ENCODE measurements at regions not wholly inside any gene's neighbourhood (a gene's known extent, or its start where the extent isn't known, plus 50 kb on each side); places are given as distances from the start of the nearest gene placed in this dataset.

- H3K4me1 ChIP-seq (replicated peaks in 1 of 2; ENCODE audit: control insufficient read depth in 2 of 2, insufficient read depth in 2 of 2, low read length in 2 of 2), result peaks cover 4 to 9% of the 10 kb centered on the region in 2 experiments; a peak in 3 of 5 replicates
- no peak overlapping the region for H3K9ac ChIP-seq (ENCODE audit: insufficient read depth in 1 of 2, low read depth in 2 of 2, low read length in 2 of 2)
- no peaks in the 10 kb centered on the region for H3K27me3 ChIP-seq (ENCODE audit: control insufficient read depth in 2 of 2, insufficient read depth in 2 of 2, low read length in 2 of 2)
- no TSS peak for BruUV-seq (replicated peaks)
- WGBS (ENCODE audit: insufficient coverage, low coverage, missing lambda C conversion rate), result 5% methylated on average over 3 of the region's 3 CpGs
- H3K27ac ChIP-seq (ENCODE audit: extremely low read depth, low read depth, low read length), result peak overlapping the region; percentile 52; the same call in 2 of the 3 replicates
- no peaks in the 10 kb centered on the region for H3K9me1 ChIP-seq (ENCODE audit: control insufficient read depth, insufficient read depth, low read length)
- no peaks in the 10 kb centered on the region for H3K36me3 ChIP-seq (ENCODE audit: control insufficient read depth, insufficient read depth, low read length)
- H4K20me1 ChIP-seq (replicated peaks; ENCODE audit: control insufficient read depth, insufficient read depth, low read length), result no peaks in the 10 kb centered on the region
- ChIA-PET CTCF (ENCODE audit: low intra/inter-chr PET ratio) (no interaction called here), POLR2A (interaction anchor here (1.4 kb wide), 1 partner anchor 21 kb away, joined by 3 read pairs; no protein-coding TSS in a partner anchor)
- ATAC-seq (no peak; the same call in 2 of the 3 replicates), FAIRE-seq (no peak), DNase-seq (ENCODE audit: extremely low read depth in 1 of 4, low spot score in 3 of 4) (no peak)
- H2AFZ ChIP-seq (ENCODE audit: low read depth, low read length), result peak overlapping the region; percentile 7; the same call in 1 of the 2 replicates
- intact Hi-C loops (cut with micrococcal nuclease) (no loop called here), in situ Hi-C loops (cut with MboI) (no loop called here)
- H3K4me2 ChIP-seq (ENCODE audit: insufficient read depth, low read length), result no peak overlapping the region
- no peak overlapping the region for H3K4me3 ChIP-seq
- no peaks in the 10 kb centered on the region for H3K9me3 ChIP-seq (replicated peaks; ENCODE audit: control insufficient read depth, insufficient read depth, low read depth, low read length)
- H3K79me2 ChIP-seq (ENCODE audit: control insufficient read depth, insufficient read depth, low read length), result no peaks in the 10 kb centered on the region
- TF ChIP-seq PHF8 (IDR thresholded peaks at IDR 0.05; ENCODE audit: borderline replicate concordance, low read length), result no peak
- TF ChIP-seq NFRKB (IDR thresholded peaks at IDR 0.05; ENCODE audit: low read depth), result 0 out of 2 replicates have a peak, but pooled peaks have one; percentile 35
- no peak for TF ChIP-seq HMBOX1 (IDR thresholded peaks at IDR 0.05)
- no peak for TF ChIP-seq RBM25 (IDR thresholded peaks at IDR 0.05; ENCODE audit: low read depth, low read length, severe bottlenecking)
- no peak for TF ChIP-seq MYBL2 (IDR thresholded peaks at IDR 0.05; ENCODE audit: low read depth)
- no peak for TF ChIP-seq MYBL2 (CRISPR knock-in tag; IDR thresholded peaks at IDR 0.05; ENCODE audit: borderline replicate concordance)
- TF ChIP-seq, protein P1, sequence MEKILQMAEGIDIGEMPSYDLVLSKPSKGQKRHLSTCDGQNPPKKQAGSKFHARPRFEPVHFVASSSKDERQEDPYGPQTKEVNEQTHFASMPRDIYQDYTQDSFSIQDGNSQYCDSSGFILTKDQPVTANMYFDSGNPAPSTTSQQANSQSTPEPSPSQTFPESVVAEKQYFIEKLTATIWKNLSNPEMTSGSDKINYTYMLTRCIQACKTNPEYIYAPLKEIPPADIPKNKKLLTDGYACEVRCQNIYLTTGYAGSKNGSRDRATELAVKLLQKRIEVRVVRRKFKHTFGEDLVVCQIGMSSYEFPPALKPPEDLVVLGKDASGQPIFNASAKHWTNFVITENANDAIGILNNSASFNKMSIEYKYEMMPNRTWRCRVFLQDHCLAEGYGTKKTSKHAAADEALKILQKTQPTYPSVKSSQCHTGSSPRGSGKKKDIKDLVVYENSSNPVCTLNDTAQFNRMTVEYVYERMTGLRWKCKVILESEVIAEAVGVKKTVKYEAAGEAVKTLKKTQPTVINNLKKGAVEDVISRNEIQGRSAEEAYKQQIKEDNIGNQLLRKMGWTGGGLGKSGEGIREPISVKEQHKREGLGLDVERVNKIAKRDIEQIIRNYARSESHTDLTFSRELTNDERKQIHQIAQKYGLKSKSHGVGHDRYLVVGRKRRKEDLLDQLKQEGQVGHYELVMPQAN (IDR thresholded peaks at IDR 0.05; ENCODE audit: borderline replicate concordance), result no peak
- no peak for TF ChIP-seq ZBTB12 (CRISPR knock-in tag; IDR thresholded peaks at IDR 0.05)
- TF ChIP-seq CEBPB (tag; IDR thresholded peaks at IDR 0.05), result no peak
- no peak for TF ChIP-seq MYC (IDR thresholded peaks at IDR 0.05; ENCODE audit: low read depth, low read length)
- TF ChIP-seq MYC (CRISPR knock-in tag; IDR thresholded peaks at IDR 0.05; ENCODE audit: borderline replicate concordance, low read depth), result no peak; the same call in 1 of the 2 replicates
- TF ChIP-seq STAG1 (CRISPR knock-in tag; IDR thresholded peaks at IDR 0.05; ENCODE audit: borderline replicate concordance), result no peak
- TF ChIP-seq GTF2B (IDR thresholded peaks at IDR 0.05; ENCODE audit: extremely low read depth, insufficient read length), result no peak
- no peak for TF ChIP-seq HDAC1 (IDR thresholded peaks at IDR 0.05)
- TF ChIP-seq ZNF197 (CRISPR knock-in tag; IDR thresholded peaks at IDR 0.05; ENCODE audit: low read depth), result no peak
- TF ChIP-seq ZNF239 (CRISPR knock-in tag; IDR thresholded peaks at IDR 0.05), result peak; percentile 7
- TF ChIP-seq ADNP (tag; IDR thresholded peaks at IDR 0.05), result no peak
Measured at GRCh38 chr5:159639590-159639989, 276.7 kb upstream of the ADRA1B start.
